GM13977 (cell line): ENCODE measurements at regions not wholly inside any gene's neighbourhood (a gene's known extent, or its start where the extent isn't known, plus 50 kb on each side); places are given as distances from the start of the nearest gene placed in this dataset.
"Not testable (repeated sequence)": the region's sequence is repeated elsewhere in the genome, so short reads cannot be mapped to it uniquely, and the experiment has no call there.

Experiments
- DNase-seq: peaks from one replicate; pipeline ENCODE4 v3.0.0; 2012; ENCODE audit warnings: low spot score
- in situ Hi-C: fragments of 300-500 bp; cut with MboI; formaldehyde crosslinking; loops from one replicate; pipeline ENCODE4 v1.12.0; 2022; ENCODE audit warnings: low sequenced_read_pairs, low pct_unique_long_range_greater_than_20kb, mixed read lengths, inconsistent platforms; ENCODE audit not compliant: unreplicated experiment
- TF ChIP-seq, protein P1 (sequence below): IDR thresholded peaks from 2 replicates; pipeline ENCODE4 v1.5.1; 2012; ENCODE audit warnings: mild to moderate bottlenecking, control low read depth; ENCODE audit not compliant: insufficient read depth; ENCODE audit errors: extremely low read depth, missing control alignments

DNA sequence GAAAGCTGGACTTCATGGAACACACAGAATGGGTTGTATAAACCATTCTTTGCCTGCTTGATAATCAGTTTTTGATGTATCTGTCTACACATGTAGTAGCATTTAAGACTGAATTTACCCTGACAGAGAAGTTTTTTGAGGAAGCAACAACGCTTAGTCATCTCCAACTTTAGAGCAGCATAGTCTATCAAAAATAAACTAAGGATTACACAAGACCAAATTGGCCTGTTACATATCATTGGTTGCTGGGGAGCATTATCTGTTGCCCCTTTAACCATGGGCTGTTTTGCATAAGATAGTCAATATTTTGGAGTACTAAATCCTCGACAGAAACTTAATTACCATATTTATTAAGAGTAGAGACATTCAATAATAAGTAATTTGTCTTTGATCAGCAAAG is 347.4 kb downstream of the FAM47B start:
- in situ Hi-C loops = no loop called here

DNA sequence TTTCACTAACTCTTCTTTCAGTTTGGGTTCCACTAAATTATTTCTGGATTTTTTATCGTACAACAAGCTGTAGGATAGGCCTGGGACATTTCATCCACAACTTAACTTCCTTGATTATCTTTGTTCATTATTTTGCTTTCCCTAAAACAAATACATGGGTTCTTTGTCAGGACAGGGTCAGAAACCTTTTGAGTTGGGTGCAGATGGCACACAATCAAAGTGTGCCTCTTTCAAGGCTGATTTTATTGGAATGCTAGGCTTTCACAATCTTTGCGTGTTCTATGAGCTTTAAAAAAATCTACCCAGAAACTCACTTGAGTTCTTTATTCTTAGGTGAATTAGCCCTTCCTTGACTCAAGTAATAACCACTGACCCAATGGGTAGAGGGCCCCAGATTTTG is 348.4 kb downstream of the FAM47B start:
- TF ChIP-seq, protein P1, sequence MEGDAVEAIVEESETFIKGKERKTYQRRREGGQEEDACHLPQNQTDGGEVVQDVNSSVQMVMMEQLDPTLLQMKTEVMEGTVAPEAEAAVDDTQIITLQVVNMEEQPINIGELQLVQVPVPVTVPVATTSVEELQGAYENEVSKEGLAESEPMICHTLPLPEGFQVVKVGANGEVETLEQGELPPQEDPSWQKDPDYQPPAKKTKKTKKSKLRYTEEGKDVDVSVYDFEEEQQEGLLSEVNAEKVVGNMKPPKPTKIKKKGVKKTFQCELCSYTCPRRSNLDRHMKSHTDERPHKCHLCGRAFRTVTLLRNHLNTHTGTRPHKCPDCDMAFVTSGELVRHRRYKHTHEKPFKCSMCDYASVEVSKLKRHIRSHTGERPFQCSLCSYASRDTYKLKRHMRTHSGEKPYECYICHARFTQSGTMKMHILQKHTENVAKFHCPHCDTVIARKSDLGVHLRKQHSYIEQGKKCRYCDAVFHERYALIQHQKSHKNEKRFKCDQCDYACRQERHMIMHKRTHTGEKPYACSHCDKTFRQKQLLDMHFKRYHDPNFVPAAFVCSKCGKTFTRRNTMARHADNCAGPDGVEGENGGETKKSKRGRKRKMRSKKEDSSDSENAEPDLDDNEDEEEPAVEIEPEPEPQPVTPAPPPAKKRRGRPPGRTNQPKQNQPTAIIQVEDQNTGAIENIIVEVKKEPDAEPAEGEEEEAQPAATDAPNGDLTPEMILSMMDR = no peak
- in situ Hi-C loops = no loop called here
- no peak for DNase-seq

More for the DNA sequence above, 347.4 kb downstream of the FAM47B start:
- TF ChIP-seq, protein P1 = no peak
- no peak for DNase-seq

DNA sequence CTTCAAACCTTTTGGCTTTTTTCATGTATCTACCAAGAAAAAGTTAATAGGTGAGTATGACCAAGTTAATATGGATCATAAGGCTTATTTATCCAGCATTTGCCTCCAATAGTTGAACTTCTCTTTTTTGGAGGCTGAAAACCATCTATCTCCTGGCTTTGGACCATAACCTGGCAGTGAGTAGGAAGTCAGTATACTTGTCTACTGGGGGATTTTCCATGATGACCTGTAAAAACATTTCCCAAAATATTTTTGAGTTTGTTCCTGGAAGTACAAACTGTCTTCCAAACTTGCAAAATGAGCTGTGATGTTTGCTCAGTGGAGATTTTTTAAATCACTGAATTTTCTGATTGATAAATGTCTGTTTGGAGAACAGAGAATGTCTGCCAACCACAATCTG is 349.9 kb downstream of the FAM47B start:
- no peak for DNase-seq
- in situ Hi-C loops = no loop called here
- TF ChIP-seq, protein P1 = no peak

- in situ Hi-C loops, DNase-seq: not testable (repeated sequence)
These were observed 362.4 kb downstream of the FAM47B start for GRCh38 chrX:35305037-35305436.

DNA sequence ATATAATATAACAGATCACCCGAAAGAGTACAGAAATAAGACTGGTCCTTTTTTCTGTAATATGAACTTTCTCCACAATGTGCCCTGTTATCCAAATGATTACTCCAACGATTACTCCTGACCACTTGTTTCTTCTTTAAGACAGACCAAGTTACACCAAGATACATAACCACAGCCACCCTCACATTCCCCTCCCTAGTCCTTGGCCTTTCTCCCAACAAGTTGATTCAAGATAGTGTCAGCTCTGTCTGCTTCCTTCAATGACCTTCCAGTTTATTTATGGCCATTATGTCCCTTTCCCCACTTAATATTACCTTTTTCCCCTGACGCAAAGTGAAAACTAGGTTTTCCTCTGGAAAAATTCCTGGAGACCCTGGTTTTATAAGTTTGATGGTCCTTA is 397.2 kb downstream of the FAM47B start:
- in situ Hi-C loops = no loop called here

DNA sequence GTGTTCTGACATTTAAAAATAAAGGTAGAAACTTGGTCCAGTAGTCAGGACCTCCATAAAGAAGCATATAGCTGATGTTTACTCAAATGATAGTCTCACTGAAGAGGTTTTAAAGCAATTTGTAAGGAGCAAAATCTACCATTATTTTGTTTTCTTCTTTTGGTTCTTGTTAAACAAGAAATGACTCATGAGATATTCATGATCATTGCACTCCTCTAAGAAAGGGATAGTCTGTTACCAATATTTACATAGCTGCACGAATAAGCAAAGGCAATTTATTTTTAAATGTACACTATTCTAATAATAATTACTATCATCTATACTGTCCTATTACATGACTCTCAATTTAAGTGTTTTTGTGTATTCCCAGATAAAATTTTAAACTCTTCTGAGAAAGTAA is 397.9 kb downstream of the FAM47B start:
- TF ChIP-seq, protein P1 = no peak
- in situ Hi-C loops = no loop called here
- DNase-seq = no peak

More for the DNA sequence above, 397.2 kb downstream of the FAM47B start:
- no peak for DNase-seq
- TF ChIP-seq, protein P1 = no peak

GRCh38 chrX:35351212-35351611 is 408.6 kb downstream of the FAM47B start:
- TF ChIP-seq, protein P1 = no peak
- no peak for DNase-seq
- in situ Hi-C loops = no loop called here
